ENCODE measurements at regions not wholly inside any gene's neighbourhood (a gene's known extent, or its start where the extent isn't known, plus 50 kb on each side); places are given as distances from the start of the nearest gene placed in this dataset.

DNA sequence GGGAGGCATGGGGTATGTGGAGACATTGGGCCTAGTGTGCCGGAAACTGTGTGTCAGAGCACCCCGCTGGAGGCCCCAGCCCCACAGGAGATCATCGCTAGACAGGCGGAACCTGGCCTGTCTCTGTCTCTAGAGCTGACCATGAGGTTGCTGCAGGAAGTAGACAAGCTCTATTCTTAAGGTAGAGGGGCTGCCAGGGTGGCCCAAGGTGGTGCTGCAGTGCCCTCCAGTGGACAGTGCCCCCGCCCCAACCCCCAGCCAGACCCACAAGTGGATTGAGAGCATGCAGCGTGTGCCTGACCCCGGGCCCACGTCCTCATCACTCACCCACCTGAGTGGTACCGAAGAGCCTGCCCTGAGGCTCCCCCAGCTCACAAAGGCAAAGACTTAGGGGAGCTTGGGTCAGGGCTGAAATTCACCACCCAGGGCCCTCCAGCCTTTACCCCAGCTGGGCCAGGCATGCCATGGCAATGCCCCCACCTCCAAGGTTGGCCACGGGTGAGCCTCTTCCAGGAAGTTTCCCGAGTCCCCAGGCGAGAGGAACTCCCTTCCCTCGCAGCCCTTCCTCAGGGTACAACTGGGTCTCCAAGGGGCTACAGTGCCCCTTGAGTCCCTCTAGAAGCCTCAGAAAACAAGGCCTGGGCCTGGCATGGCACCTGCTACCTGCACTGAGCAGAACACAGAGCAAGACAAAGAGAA lies 155.0 kb downstream of the TTC32 start:
- DNase-seq = no peak

DNA sequence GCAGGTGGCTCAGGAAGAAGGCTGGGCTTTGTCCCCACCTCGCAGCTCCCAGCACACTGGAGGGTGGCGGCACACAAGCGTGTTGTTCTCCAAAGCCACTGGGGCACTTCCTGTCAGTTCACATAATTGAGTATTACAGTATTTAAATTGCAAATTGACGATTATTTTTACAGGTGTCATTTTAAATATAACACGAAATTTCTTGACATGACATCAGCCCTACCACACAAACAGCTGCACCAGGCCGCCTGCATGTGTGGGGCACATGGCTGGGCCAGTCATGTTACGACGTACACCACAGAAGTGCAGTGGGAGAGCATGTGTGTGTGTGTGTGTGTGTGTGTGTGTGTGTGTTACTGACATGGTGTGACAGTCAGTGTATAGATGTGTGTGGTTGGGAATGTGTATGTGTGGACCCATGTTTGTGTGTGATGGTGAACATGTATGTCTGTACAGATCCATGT lies 155.6 kb downstream of the TTC32 start:
- DNase-seq = no peak

GRCh38 chr2:19745318-19746136 lies 156.3 kb downstream of the TTC32 start:
- DNase-seq = no peak

GRCh38 chr2:19744456-19745199 lies 157.2 kb downstream of the TTC32 start:
- no peak for DNase-seq

DNA sequence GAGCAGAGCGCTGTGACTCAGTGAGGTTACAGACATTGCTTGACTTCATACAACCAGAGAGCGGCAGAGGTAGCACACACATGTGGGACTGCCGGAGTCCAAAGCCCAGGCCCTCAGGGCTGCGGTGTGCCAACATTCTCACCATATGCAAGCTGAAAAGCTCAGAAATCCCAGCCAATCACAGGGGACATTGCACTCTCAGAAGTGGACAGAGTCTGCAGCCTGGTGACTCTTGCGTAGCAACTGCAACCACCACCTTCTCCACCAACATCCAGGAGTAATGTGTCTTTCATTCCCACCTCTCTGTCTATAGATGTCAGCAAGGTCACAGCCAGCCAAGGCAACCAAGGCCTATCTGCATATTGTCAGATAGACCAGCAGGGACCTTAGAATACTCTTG lies 158.1 kb downstream of the TTC32 start:
- no peak for DNase-seq

DNA sequence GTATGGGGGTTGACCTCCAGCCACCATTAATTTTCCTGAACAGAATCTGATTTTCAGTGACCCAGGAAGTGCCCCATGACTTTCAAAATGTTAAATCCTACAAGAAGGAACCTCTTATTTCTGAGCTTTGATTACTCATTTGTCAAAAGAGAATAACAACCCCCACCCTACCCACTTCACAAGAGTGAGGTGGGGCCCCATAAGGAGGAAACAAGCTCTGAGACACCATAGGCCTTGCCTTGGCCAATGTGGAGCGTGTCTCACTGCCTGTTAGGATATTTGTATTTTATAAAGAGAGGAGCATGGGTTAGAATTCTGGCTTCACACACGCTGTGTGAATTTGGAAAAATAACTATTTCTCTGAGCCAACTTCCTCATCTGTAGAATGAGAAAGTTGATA lies 158.9 kb downstream of the TTC32 start:
- no peak for DNase-seq

GRCh38 chr2:19739256-19739655 lies 162.5 kb downstream of the TTC32 start:
- no peak for DNase-seq

GRCh38 chr2:19738707-19739106 lies 163.1 kb downstream of the TTC32 start:
- no peak for DNase-seq

DNA sequence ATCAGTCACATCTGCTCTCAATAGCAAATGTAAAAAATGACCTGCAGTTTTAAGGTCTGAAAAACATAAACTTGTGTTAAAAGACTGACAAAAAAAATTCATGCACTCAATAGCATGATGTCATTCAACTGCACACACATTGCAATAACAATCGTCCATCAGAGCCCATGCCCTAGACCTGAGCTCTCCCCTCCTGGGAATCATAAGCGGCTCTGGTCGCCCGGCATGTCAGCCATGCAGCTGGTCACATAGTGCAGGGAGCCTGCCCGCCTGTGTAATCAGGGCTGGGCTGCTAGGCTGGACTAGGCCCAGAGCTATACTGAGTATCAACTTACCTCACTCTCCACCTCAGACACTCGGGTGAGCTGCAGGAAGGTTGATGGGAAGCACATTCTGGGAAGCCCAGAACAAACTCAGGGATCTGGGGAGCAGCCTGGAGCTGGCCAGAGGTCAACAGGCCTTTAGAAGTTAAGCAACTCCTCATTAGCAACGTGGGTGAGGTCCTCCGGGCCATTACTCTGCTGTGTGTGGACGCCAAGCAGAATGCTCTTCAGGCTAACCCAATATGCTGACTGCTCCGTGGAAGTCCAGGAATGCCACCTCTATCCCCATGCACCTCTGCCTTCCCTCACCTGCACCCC lies 165.5 kb downstream of the TTC32 start:
- no peak for DNase-seq

DNA sequence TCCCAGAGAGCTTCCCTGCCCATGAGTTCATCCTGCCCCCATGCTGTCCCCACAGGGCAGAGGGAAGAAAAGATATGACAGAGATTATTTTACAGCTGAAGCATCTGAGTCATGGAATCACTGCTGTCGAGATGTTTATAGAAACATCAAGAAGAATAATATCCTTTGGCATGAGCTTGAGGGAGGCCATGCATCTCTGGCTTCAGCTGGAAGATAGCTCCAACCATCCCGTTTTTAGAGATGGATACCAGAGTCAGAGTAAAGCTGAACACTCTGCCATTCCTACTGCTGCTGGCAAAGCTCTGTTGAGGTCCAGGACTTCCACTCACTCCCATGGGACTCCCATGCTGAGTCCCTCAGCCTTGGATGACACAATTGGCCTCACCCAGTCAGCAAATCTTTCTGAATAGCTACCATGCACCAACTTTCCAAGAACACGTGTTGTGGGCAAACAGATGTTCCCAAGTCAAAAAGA lies 167.8 kb downstream of the TTC32 start:
- DNase-seq = no peak

GRCh38 chr2:19733390-19733789 lies 168.4 kb downstream of the TTC32 start:
- DNase-seq = no peak

GRCh38 chr2:19732255-19732654 lies 169.5 kb downstream of the TTC32 start:
- no peak for DNase-seq

DNA sequence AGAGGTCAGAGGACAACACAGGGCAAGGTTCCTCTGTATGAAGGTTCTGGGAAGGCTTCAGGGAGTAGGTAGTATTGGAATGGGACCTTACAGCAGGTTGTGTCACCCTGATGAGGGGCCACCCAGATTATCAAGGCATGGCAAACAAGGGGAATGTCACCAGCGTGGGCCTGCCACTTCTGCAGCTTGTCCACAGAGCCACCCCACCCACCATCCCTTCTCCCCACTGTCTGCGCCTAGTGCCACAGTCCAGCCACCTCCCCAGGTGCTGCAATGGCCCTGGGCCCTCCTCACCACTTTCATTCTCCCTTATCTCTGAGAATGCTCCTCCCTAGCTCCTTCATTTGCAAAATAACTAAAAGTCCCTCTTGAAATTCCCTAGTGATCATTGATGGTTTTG lies 170.3 kb downstream of the TTC32 start:
- DNase-seq = no peak

DNA sequence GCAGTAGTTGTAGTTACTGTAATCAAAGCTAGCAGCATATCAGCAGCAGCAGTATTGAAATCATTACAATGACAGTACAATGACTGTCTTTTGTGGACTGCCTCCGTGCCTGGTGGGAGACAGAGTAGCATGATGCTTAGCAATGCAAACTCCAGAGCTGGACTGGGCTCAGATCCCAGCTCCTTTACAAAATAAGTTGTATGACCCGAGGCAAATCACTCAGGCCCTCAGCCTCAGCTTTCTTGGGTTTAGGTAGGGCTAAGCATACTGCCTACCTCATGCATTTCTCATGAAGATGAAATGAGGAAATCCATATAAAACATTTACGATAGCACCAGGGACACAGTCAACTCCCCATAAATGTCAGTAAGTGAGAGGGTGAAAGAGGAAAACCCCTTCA lies 170.7 kb downstream of the TTC32 start:
- DNase-seq = no peak

GRCh38 chr2:19728125-19728524 lies 173.7 kb downstream of the TTC32 start:
- no peak for DNase-seq

- no peak for DNase-seq
These were observed 176.4 kb downstream of the TTC32 start for GRCh38 chr2:19725392-19725791.

- DNase-seq = no peak
These were observed 178.8 kb downstream of the TTC32 start for GRCh38 chr2:19723021-19723420.

DNA sequence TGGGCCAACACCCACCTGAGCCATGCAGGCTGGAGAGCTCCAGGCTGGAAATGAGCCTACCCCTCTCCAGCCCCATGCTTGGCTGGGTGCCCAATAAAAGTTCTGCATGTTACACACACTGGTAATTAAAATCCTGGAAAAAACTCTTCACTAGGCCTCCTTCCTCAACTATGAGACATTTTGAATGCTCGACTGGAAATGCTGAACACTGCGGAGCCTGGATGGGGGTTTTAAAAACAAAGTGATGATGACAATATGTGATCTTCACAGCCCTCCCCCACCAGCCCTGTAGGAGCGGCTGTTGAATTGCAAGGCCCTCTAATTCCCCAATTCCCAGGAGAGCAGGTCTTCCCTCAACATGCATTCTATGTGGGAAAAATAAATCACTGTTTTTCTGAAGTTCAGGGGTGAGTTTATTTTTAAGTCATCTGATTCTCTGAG lies 179.2 kb downstream of the TTC32 start:
- DNase-seq = no peak

DNA sequence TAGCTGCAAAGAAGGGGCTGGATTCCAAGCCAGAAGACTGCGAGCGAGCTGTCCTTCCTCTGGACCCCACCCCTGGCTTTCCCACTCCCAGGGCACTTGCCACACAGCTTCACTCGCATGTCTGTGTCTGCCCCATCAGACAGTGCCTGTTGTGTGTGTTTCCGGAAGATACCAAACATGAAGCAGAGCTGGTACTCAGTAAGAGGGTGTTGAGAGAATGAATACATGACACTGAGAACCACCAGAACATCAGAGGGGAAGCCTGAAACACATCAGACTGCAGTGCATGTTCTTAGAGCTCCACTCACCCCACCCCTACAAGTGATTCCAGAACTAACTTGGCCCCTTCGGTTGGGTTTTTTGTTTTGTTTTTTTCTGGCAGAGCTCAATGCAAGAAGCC lies 181.5 kb downstream of the TTC32 start:
- no peak for DNase-seq

DNA sequence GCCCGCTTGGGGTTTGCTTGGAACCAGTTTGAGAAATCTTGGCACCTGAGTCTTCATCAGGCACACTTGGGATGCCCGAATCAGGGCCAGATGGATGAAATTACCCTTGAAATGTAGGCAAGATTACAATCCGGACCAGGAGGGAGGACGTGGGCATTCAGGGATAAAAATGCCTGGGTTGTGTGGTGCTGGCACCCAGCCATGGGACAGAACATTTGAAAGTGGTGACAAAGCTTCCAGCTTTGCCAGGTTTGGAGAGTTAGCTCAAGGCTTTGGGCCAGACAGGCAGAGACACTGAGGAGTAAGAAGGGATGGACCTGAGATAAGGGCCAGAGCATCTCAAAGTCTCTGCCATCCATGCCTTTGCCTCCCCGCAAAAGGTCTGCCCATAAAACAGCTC lies 182.2 kb downstream of the TTC32 start:
- DNase-seq = no peak

- DNase-seq = no peak
These were observed 184.3 kb downstream of the TTC32 start for GRCh38 chr2:19717446-19717845.

GRCh38 chr2:19714926-19715325 lies 186.9 kb downstream of the TTC32 start:
- no peak for DNase-seq

DNA sequence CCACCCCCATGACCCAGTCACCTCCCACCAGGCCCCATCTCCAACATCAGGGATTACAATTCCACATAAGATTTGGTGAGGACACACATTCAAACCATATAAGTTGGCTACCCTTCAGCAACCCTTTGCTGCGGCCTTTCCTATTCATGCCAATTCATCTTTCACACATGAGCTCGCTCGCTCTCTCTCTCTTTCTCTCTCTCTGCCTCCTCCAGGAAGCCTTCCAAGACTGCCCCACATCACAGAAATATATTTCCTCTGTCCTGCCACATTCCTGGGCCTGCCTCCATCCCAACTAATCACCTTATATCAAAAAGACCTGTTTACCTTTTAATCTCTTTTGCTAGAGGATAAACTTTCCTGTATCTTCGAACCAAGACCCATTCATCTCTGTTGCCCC lies 188.9 kb downstream of the TTC32 start:
- DNase-seq = no peak

All from cerebellar nuclear complex (tissue), 1 donor.